PC-9 (cell line): ENCODE measurements at regions not wholly inside any gene's neighbourhood (a gene's known extent, or its start where the extent isn't known, plus 50 kb on each side); places are given as distances from the start of the nearest gene placed in this dataset.

Experiments used
- EZH2 ChIP-seq: fragments of 200-600 bp; sonication (generic); IDR thresholded peaks from 2 replicates; pipeline ENCODE4 v1.8.0; 2017; ENCODE audit warnings: antibody characterized with exemption, low read depth
- TF ChIP-seq, protein P1 (sequence below): fragments of 200-600 bp; sonication (generic); conservative IDR thresholded peaks from 2 replicates; pipeline ENCODE4 v1.6.1; 2017; ENCODE audit warnings: mixed run types, antibody characterized with exemption, mild to moderate bottlenecking, moderate library complexity

DNA sequence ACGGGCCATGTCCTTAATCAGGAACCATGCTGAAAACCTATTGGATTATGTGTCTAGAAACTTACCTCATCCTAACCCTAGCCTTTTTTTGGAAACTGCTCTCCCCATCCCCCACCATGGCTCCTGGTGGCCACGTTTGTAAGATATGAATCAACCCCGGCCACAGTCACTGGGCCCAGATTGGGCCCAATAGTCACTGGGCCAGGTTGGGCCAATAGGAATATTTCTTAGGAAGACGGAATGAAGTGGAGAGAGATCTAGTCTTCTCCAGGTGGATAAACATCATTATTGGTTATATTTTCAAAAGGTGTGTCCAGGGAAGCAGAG lies 468.7 kb downstream of the ARHGEF28 start:
- TF ChIP-seq, protein P1, sequence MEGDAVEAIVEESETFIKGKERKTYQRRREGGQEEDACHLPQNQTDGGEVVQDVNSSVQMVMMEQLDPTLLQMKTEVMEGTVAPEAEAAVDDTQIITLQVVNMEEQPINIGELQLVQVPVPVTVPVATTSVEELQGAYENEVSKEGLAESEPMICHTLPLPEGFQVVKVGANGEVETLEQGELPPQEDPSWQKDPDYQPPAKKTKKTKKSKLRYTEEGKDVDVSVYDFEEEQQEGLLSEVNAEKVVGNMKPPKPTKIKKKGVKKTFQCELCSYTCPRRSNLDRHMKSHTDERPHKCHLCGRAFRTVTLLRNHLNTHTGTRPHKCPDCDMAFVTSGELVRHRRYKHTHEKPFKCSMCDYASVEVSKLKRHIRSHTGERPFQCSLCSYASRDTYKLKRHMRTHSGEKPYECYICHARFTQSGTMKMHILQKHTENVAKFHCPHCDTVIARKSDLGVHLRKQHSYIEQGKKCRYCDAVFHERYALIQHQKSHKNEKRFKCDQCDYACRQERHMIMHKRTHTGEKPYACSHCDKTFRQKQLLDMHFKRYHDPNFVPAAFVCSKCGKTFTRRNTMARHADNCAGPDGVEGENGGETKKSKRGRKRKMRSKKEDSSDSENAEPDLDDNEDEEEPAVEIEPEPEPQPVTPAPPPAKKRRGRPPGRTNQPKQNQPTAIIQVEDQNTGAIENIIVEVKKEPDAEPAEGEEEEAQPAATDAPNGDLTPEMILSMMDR: no peak
- no peak for TF ChIP-seq EZH2
